ENCODE measurements at regions not wholly inside any gene's neighbourhood (a gene's known extent, or its start where the extent isn't known, plus 50 kb on each side); places are given as distances from the start of the nearest gene placed in this dataset.

GRCh38 chr3:160154033-160154432 is 71.2 kb upstream of the C3orf80 start:
- no peaks in the 10 kb centered on the region for H3K9me3 ChIP-seq
- WGBS, 2 donors (ENCODE audit: low coverage in 1 of 2), result 79 to 87% methylated on average over 4 of the region's 4 CpGs
- TF ChIP-seq CTCF (IDR thresholded peaks at IDR 0.05) (no peak), EP300 (IDR thresholded peaks at IDR 0.05; ENCODE audit: low read depth) (no peak), POLR2A (IDR thresholded peaks at IDR 0.05) (no peak), POLR2AphosphoS5 (IDR thresholded peaks at IDR 0.05) (no peak)
- intact Hi-C loops (cut with DNase I; ENCODE audit: low total_unique reads), result no loop called here
- no peak overlapping the region for H3K27ac ChIP-seq
- no peaks in the 10 kb centered on the region for H3K4me1 ChIP-seq
- H3K4me3 ChIP-seq, result no peak overlapping the region
- H3K27me3 ChIP-seq, result no peaks in the 10 kb centered on the region
- no peaks in the 10 kb centered on the region for H3K36me3 ChIP-seq
- DNase-seq, result no peak
- in situ Hi-C loops (cut with MboI; ENCODE audit: low pct_ligation_motif_present in 1 of 4, low pct_unique_long_range_greater_than_20kb in 1 of 4, low sequenced_read_pairs in 3 of 4), result loop anchor here in 1 of 4 donors (25.0 kb wide), 1 partner anchor 183 kb away; no protein-coding TSS in a partner anchor

- intact Hi-C loops (cut with DNase I; ENCODE audit: low total_unique reads), result no loop called here
- TF ChIP-seq POLR2A (IDR thresholded peaks at IDR 0.05) (no peak), EP300 (IDR thresholded peaks at IDR 0.05; ENCODE audit: low read depth) (no peak), POLR2AphosphoS5 (IDR thresholded peaks at IDR 0.05) (no peak), CTCF (IDR thresholded peaks at IDR 0.05) (no peak)
- Histone ChIP-seq H3K27me3 (no peaks in the 10 kb centered on the region), H3K4me1 (no peaks in the 10 kb centered on the region), H3K36me3 (no peaks in the 10 kb centered on the region), H3K27ac (no peak overlapping the region), H3K9me3 (no peaks in the 10 kb centered on the region), H3K4me3 (no peak overlapping the region)
- WGBS, 2 donors (ENCODE audit: low coverage in 1 of 2), result 54 to 79% methylated on average over 2 of the region's 2 CpGs
- no peak for DNase-seq
- in situ Hi-C loops (cut with MboI; ENCODE audit: low pct_ligation_motif_present in 1 of 4, low pct_unique_long_range_greater_than_20kb in 1 of 4, low sequenced_read_pairs in 3 of 4), result loop anchor here in 1 of 4 donors (25.0 kb wide), 1 partner anchor 183 kb away; no protein-coding TSS in a partner anchor
These were observed 70.6 kb upstream of the C3orf80 start for GRCh38 chr3:160154596-160154995.

GRCh38 chr3:160157321-160157720 is 67.9 kb upstream of the C3orf80 start:
- no peaks in the 10 kb centered on the region for H3K9me3 ChIP-seq
- no peaks in the 10 kb centered on the region for H3K4me1 ChIP-seq
- 94% methylated on average over 1 of the region's 1 CpG; no CpG with 5 or more reads in 1 of the 2 donors for WGBS, 2 donors (ENCODE audit: low coverage in 1 of 2)
- no peak for DNase-seq
- no peak overlapping the region for H3K4me3 ChIP-seq
- intact Hi-C loops (cut with DNase I; ENCODE audit: low total_unique reads) (loop anchor here (5.0 kb wide), 1 partner anchor 195 kb away; no protein-coding TSS in a partner anchor), in situ Hi-C loops (cut with MboI; ENCODE audit: low pct_ligation_motif_present in 1 of 4, low pct_unique_long_range_greater_than_20kb in 1 of 4, low sequenced_read_pairs in 3 of 4) (loop anchor here in 1 of 4 donors (25.0 kb wide), 1 partner anchor 180 kb away; no protein-coding TSS in a partner anchor)
- TF ChIP-seq CTCF (IDR thresholded peaks at IDR 0.05) (no peak), POLR2AphosphoS5 (IDR thresholded peaks at IDR 0.05) (no peak), EP300 (IDR thresholded peaks at IDR 0.05; ENCODE audit: low read depth) (no peak), POLR2A (IDR thresholded peaks at IDR 0.05) (no peak)
- H3K27ac ChIP-seq, result no peak overlapping the region
- H3K27me3 ChIP-seq, result no peaks in the 10 kb centered on the region
- H3K36me3 ChIP-seq, result no peaks in the 10 kb centered on the region

- TF ChIP-seq CTCF (IDR thresholded peaks at IDR 0.05) (no peak), POLR2A (IDR thresholded peaks at IDR 0.05) (no peak)
- Histone ChIP-seq H3K4me3 (no peak overlapping the region), H3K27me3 (no peaks in the 10 kb centered on the region), H3K4me1 (peaks cover 0 to 3% (median 0%) of the 10 kb centered on the region in 4 donors), H3K27ac (no peak overlapping the region), H3K36me3 (no peaks in the 10 kb centered on the region), H3K9me3 (no peaks in the 10 kb centered on the region)
- DNase-seq, result no peak
- WGBS, 2 donors (ENCODE audit: low coverage in 1 of 2), result 94% methylated on average over 2 of the region's 2 CpGs; no CpG with 5 or more reads in 1 of the 2 donors
- in situ Hi-C loops (cut with MboI; ENCODE audit: low pct_ligation_motif_present in 1 of 4, low pct_unique_long_range_greater_than_20kb in 1 of 4, low sequenced_read_pairs in 3 of 4), result loop anchor here in 1 of 4 donors (25.0 kb wide), 1 partner anchor 178 kb away; no protein-coding TSS in a partner anchor
- intact Hi-C loops (cut with DNase I; ENCODE audit: low total_unique reads), result loop anchor here (5.0 kb wide), 1 partner anchor 193 kb away; no protein-coding TSS in a partner anchor
These were observed 65.9 kb upstream of the C3orf80 start for GRCh38 chr3:160159341-160159740.

Measured in transverse colon (tissue), 4 donors.